ENCODE measurements at regions not wholly inside any gene's neighbourhood (a gene's known extent, or its start where the extent isn't known, plus 50 kb on each side); places are given as distances from the start of the nearest gene placed in this dataset.

DNA sequence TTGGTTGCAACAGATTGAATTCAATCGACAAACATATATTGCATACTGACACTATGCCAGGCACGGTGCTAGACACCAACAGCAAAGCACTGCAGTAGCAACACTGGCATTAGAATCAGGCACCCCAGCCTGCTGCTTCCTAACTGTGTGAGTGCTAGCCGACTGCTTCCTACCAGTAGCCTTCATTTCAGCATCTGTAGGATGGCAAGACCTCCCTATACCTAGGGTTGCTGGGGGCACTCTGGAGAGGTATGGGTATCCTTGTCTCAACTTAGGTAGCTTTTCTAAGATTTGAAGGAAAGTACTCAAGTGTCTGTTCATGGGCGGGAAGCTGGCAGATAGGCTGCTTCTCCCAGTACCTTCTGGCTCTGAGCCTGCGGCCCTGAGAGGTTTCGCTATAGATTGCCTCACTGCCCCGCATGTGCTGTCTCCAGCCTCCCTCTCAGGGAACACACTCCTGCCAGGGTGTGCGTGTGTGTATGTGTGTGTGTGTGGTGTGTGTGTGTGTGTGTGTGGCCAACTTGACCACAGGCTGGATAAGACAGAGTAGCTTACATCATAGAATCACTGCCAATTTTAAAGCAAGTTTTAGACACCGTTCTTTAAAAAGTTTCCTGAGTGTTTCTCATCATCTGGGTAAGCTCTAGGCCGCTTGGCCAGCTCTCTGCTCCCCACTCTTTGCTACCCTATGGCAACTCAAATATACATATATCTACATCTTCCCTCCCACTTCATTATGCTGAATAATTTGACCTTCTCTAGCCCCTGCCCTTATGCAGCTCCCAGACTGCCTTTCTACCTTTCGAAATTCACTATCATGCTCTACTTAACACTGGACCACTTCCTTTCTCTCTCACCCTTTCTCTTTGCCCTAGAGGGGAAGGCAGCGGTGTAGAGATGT is 97.0 kb upstream of the PJA1 start:
- ATAC-seq (no peak), DNase-seq (ENCODE audit: low read depth, low spot score) (no peak)
- ChIA-PET CTCF (no interaction called here), POLR2A (no interaction called here), RAD21 (ENCODE audit: low non-redundant PET in 1 of 2, low total read pairs in 2 of 2, uncharacterized antibody in 2 of 2, unreplicated experiment in 2 of 2) (no interaction called here)
- no peaks in the 10 kb centered on the region for H3K27me3 ChIP-seq (ENCODE audit: insufficient read depth, low read length)
- H3K79me2 ChIP-seq (ENCODE audit: insufficient read depth, low read length), result no peaks in the 10 kb centered on the region
- no peaks in the 10 kb centered on the region for H3K9me3 ChIP-seq (ENCODE audit: control insufficient read depth in 1 of 2, insufficient read depth in 1 of 2, low read depth in 1 of 2, low read length in 2 of 2)
- no TSS peak for BruUV-seq (replicated peaks)
- TF ChIP-seq SRF (IDR thresholded peaks at IDR 0.05; ENCODE audit: low read depth), result no peak
- TF ChIP-seq POLR2A (IDR thresholded peaks at IDR 0.05; ENCODE audit: borderline replicate concordance, extremely low read depth, insufficient read depth, insufficient read length), result no peak
- TF ChIP-seq EZH2phosphoT487 (IDR thresholded peaks at IDR 0.05; ENCODE audit: borderline replicate concordance), result no peak
- TF ChIP-seq RAD21 (IDR thresholded peaks at IDR 0.05; ENCODE audit: low read depth), result no peak
- TF ChIP-seq ZFX (IDR thresholded peaks at IDR 0.05), result no peak
- no peak for TF ChIP-seq ZBTB33 (IDR thresholded peaks at IDR 0.05; ENCODE audit: extremely low read depth, insufficient replicate concordance, low read length)
- no peak for TF ChIP-seq POLR2AphosphoS5 (IDR thresholded peaks at IDR 0.05; ENCODE audit: low read depth, low read length)
- TF ChIP-seq FOSL1 (IDR thresholded peaks at IDR 0.05; ENCODE audit: low read depth), result no peak
- no peak for TF ChIP-seq EZH2 (IDR thresholded peaks at IDR 0.05)
- no peak for TF ChIP-seq ELF1 (IDR thresholded peaks at IDR 0.05; ENCODE audit: borderline replicate concordance, low read depth)
- no peak for TF ChIP-seq EGR1 (IDR thresholded peaks at IDR 0.05; ENCODE audit: low read depth)
- no peaks in the 10 kb centered on the region for H3K36me3 ChIP-seq (ENCODE audit: control insufficient read depth in 1 of 2, insufficient read depth in 2 of 2, low read length in 2 of 2)
- no peak overlapping the region for H2AFZ ChIP-seq (ENCODE audit: low read depth, low read length, poor library complexity, severe bottlenecking)
- H4K20me1 ChIP-seq (ENCODE audit: insufficient read depth), result no peaks in the 10 kb centered on the region
- H3K4me1 ChIP-seq (ENCODE audit: control insufficient read depth in 1 of 2, insufficient read depth in 2 of 2, low read length in 2 of 2), result no peaks in the 10 kb centered on the region
- no peak overlapping the region for H3K4me3 ChIP-seq (replicated peaks in 1 of 2; ENCODE audit: low read depth in 1 of 2, low read length in 2 of 2)
- H3K9me2 ChIP-seq (ENCODE audit: insufficient read depth), result no peaks in the 10 kb centered on the region
- intact Hi-C loops (cut with micrococcal nuclease), result no loop called here
- H3K27ac ChIP-seq (ENCODE audit: low read depth, low read length), result no peak overlapping the region
- H3K9ac ChIP-seq (ENCODE audit: low read length), result no peak overlapping the region
- H3K4me2 ChIP-seq (ENCODE audit: low read length), result no peak overlapping the region
